Liver (tissue), 7 donors: ENCODE measurements at regions not wholly inside any gene's neighbourhood (a gene's known extent, or its start where the extent isn't known, plus 50 kb on each side); places are given as distances from the start of the nearest gene placed in this dataset.

ENCODE experiments used
- DNase-seq: peaks from one replicate; pipeline ENCODE4 v3.0.0-alpha.2; 2017; ENCODE audit warnings: low spot score
- H3K27ac ChIP-seq, 2 donors: one replicate each; pipeline ENCODE4 v1.7.0; 2013; ENCODE audit warnings: inconsistent platforms in 2 of 2, low read length in 2 of 2, control low read depth in 1 of 2, low read depth in 1 of 2, mild to moderate bottlenecking in 1 of 2
- H3K27me3 ChIP-seq, 4 donors: one replicate each; pipeline versions ENCODE4 v1.6.1 to v1.7.0; 2013; ENCODE audit warnings: low read length in 3 of 4, inconsistent platforms in 1 of 4, mild to moderate bottlenecking in 1 of 4, moderate library complexity in 1 of 4; ENCODE audit not compliant: control insufficient read depth in 4 of 4, insufficient read depth in 4 of 4
- H3K36me3 ChIP-seq, 4 donors: one replicate each; pipeline versions ENCODE4 v1.6.1 to v1.7.0; 2013; ENCODE audit warnings: low read length in 3 of 4, mild to moderate bottlenecking in 3 of 4, low read depth in 1 of 4, moderate library complexity in 1 of 4; ENCODE audit not compliant: control insufficient read depth in 4 of 4, insufficient read depth in 3 of 4
- H3K4me1 ChIP-seq, 4 donors: one replicate each; pipeline versions ENCODE4 v1.6.1 to v1.7.0; 2013; ENCODE audit warnings: low read length in 3 of 4, mild to moderate bottlenecking in 3 of 4, moderate library complexity in 1 of 4; ENCODE audit not compliant: control insufficient read depth in 4 of 4, insufficient read depth in 4 of 4
- H3K4me3 ChIP-seq, 3 donors: one replicate each; pipeline versions ENCODE4 v1.6.1 to v1.7.0; 2013; ENCODE audit warnings: low read length in 3 of 3, control low read depth in 1 of 3, low read depth in 1 of 3, mild to moderate bottlenecking in 1 of 3
- H3K9ac ChIP-seq, 2 donors: one replicate each; pipeline ENCODE4 v1.7.0; 2013; ENCODE audit warnings: low read length in 2 of 2, mild to moderate bottlenecking in 2 of 2, moderate library complexity in 2 of 2, control low read depth in 1 of 2, low read depth in 1 of 2
- H3K9me3 ChIP-seq, 4 donors: one replicate each; pipeline versions ENCODE4 v1.6.1 to v1.7.0; 2013; ENCODE audit warnings: low read length in 3 of 4; ENCODE audit not compliant: control insufficient read depth in 4 of 4
- FOXA1 ChIP-seq: IDR thresholded peaks from 2 replicates; pipeline ENCODE4 v1.6.1; 2016; ENCODE audit warnings: antibody characterized with exemption
- FOXA2 ChIP-seq: IDR thresholded peaks from 2 replicates; pipeline ENCODE4 v1.6.1; 2016; ENCODE audit warnings: antibody characterized with exemption
- GABPA ChIP-seq, 2 donors: IDR thresholded peaks in 1 of 2; conservative IDR thresholded peaks in 1 of 2; 2 replicates each; pipeline ENCODE4 v1.6.1; 2016; ENCODE audit warnings: antibody characterized with exemption in 2 of 2, mild to moderate bottlenecking in 1 of 2, moderate library complexity in 1 of 2
- HNF4A ChIP-seq, 2 donors: conservative IDR thresholded peaks; 2 replicates each; pipeline ENCODE4 v1.6.1; 2016; ENCODE audit warnings: antibody characterized with exemption in 2 of 2, mild to moderate bottlenecking in 2 of 2
- HNF4G ChIP-seq: IDR thresholded peaks from 2 replicates; pipeline ENCODE4 v1.6.1; 2016; ENCODE audit warnings: antibody characterized with exemption
- JUND ChIP-seq, 2 donors: IDR thresholded peaks; 2 replicates each; pipeline ENCODE4 v1.6.1; 2016; ENCODE audit warnings: antibody characterized with exemption in 2 of 2
- NR2F2 ChIP-seq: IDR thresholded peaks from 2 replicates; pipeline ENCODE4 v1.6.1; 2016; ENCODE audit warnings: antibody characterized with exemption
- RAD21 ChIP-seq, 2 donors: IDR thresholded peaks; 2 replicates each; pipeline ENCODE4 v1.6.1; 2016; ENCODE audit warnings: antibody characterized with exemption in 2 of 2, mild to moderate bottlenecking in 2 of 2
- RXRA ChIP-seq, 2 donors: IDR thresholded peaks; 2 replicates each; pipeline ENCODE4 v1.6.1; 2017 to 2018; ENCODE audit warnings: antibody characterized with exemption in 2 of 2, mild to moderate bottlenecking in 1 of 2
- WGBS: extraction: QIAGEN DNeasy Blood & Tissue Kit; methylation state at CpG from one replicate; pipeline ENCODE4 v1.1.7; 2013; 5-methylcytosine and 5-hydroxymethylcytosine counted together
- TF ChIP-seq, protein P1 (sequence below): IDR thresholded peaks from 2 replicates; pipeline ENCODE4 v1.6.1; 2016; ENCODE audit warnings: antibody characterized with exemption
- donor health status: healthy.
- donor health status: healthy.
- donor health status: healthy.
- donor health status: healthy.

GRCh38 chr4:171288816-171289432 is 524.3 kb upstream of the GALNTL6 start:
- TF ChIP-seq NR2F2 (no peak), RXRA (IDR thresholded peaks at IDR 0.05) (no peak), FOXA2 (no peak), JUND (IDR thresholded peaks at IDR 0.05) (no peak)
- peaks cover 0 to 2% (median 0%) of the 10 kb centered on the region in 4 donors for H3K9me3 ChIP-seq
- no peaks in the 10 kb centered on the region for H3K36me3 ChIP-seq
- no peak overlapping the region for H3K4me3 ChIP-seq
- no peak overlapping the region for H3K9ac ChIP-seq
- no peaks in the 10 kb centered on the region for H3K27me3 ChIP-seq
- peaks cover 0 to 1% (median 0%) of the 10 kb centered on the region in 4 donors for H3K4me1 ChIP-seq
- no peak overlapping the region for H3K27ac ChIP-seq
- WGBS = 66% methylated on average over 3 of the region's 3 CpGs
- no peak for DNase-seq

DNA sequence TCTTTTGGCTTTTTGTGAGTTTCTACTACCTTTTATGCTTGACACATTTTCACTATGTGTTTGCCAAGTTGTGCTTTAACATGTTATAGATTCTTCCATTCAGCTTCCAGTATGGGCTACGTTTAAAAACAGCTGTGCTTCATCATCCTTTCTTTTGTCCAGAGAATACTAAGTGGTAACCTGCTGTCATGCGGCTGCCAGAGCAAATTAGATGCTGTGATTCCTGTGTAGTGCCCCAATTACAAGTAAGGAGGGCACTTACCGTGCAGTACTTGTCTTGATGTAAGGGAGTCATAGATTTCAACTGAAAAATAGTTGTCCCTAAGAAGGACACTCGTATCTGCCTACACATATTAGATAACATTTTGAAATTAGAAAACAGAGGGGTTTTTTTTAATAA is 531.8 kb upstream of the GALNTL6 start:
- peaks cover 0 to 1% (median 0%) of the 10 kb centered on the region in 4 donors for H3K4me1 ChIP-seq
- no peaks in the 10 kb centered on the region for H3K9me3 ChIP-seq
- H3K4me3 ChIP-seq = no peak overlapping the region
- H3K27me3 ChIP-seq = no peaks in the 10 kb centered on the region
- no peak for DNase-seq
- H3K9ac ChIP-seq = no peak overlapping the region
- no peak overlapping the region for H3K27ac ChIP-seq
- no peaks in the 10 kb centered on the region for H3K36me3 ChIP-seq
- no peak for TF ChIP-seq HNF4G
- no peak for TF ChIP-seq NR2F2
- no peak for TF ChIP-seq GABPA (IDR thresholded peaks at IDR 0.05 in 1 of 2, conservative IDR thresholded peaks at IDR 0.05 in 1 of 2)
- 57% methylated on average over 4 of the region's 4 CpGs for WGBS

GRCh38 chr4:171279131-171279530 is 534.1 kb upstream of the GALNTL6 start:
- no peaks in the 10 kb centered on the region for H3K4me1 ChIP-seq
- H3K27ac ChIP-seq = no peak overlapping the region
- DNase-seq = no peak
- no peak for TF ChIP-seq FOXA1
- no peak for TF ChIP-seq HNF4A (conservative IDR thresholded peaks at IDR 0.05)
- TF ChIP-seq RAD21 (IDR thresholded peaks at IDR 0.05) = no peak
- TF ChIP-seq, protein P1, sequence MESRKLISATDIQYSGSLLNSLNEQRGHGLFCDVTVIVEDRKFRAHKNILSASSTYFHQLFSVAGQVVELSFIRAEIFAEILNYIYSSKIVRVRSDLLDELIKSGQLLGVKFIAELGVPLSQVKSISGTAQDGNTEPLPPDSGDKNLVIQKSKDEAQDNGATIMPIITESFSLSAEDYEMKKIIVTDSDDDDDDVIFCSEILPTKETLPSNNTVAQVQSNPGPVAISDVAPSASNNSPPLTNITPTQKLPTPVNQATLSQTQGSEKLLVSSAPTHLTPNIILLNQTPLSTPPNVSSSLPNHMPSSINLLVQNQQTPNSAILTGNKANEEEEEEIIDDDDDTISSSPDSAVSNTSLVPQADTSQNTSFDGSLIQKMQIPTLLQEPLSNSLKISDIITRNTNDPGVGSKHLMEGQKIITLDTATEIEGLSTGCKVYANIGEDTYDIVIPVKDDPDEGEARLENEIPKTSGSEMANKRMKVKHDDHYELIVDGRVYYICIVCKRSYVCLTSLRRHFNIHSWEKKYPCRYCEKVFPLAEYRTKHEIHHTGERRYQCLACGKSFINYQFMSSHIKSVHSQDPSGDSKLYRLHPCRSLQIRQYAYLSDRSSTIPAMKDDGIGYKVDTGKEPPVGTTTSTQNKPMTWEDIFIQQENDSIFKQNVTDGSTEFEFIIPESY = no peak
- H3K27me3 ChIP-seq = no peaks in the 10 kb centered on the region
- H3K9ac ChIP-seq = no peak overlapping the region
- no peak overlapping the region for H3K4me3 ChIP-seq
- no peaks in the 10 kb centered on the region for H3K36me3 ChIP-seq
- WGBS = 63% methylated on average over 2 of the region's 2 CpGs
- no peaks in the 10 kb centered on the region for H3K9me3 ChIP-seq

DNA sequence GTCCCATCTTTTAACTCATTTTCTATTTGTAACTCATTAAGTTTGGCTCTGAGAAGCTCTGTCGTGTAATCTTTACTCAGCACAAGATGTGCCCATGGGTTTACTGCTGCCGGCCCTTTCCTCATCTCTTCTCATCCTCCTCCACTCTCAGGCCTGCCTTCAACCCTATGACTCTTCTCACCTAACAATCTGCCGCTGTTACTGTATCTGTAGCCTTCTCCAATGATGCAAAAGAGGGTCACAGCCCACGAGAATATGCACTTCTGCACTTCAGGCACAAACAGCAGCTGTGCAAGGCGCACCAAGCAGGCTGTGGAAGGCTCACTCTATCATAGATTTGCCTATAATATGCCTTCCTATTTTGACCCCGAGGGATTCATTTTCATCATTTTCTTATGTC is 546.5 kb upstream of the GALNTL6 start:
- no peak overlapping the region for H3K4me3 ChIP-seq
- H3K27ac ChIP-seq = no peak overlapping the region
- H3K27me3 ChIP-seq = no peaks in the 10 kb centered on the region
- H3K36me3 ChIP-seq = no peaks in the 10 kb centered on the region
- no peaks in the 10 kb centered on the region for H3K9me3 ChIP-seq
- no peaks in the 10 kb centered on the region for H3K4me1 ChIP-seq
- H3K9ac ChIP-seq = no peak overlapping the region
- DNase-seq = no peak
- WGBS = 59% methylated on average over 6 of the region's 6 CpGs
- TF ChIP-seq HNF4A (conservative IDR thresholded peaks at IDR 0.05) = no peak
